ENCODE measurements at regions not wholly inside any gene's neighbourhood (a gene's known extent, or its start where the extent isn't known, plus 50 kb on each side); places are given as distances from the start of the nearest gene placed in this dataset.

- no peak overlapping the region for H3K4me3 ChIP-seq (replicated peaks in 1 of 2; ENCODE audit: low read depth in 2 of 2, low read length in 2 of 2)
- TF ChIP-seq CTCF (IDR thresholded peaks at IDR 0.05; ENCODE audit: low read depth, low read length) = no peak
- peak; percentile 34 to 59 for DNase-seq (ENCODE audit: low read depth in 2 of 2)
Measured at GRCh38 chr12:58408516-58408915, 467.1 kb downstream of the ATP23 start.

GRCh38 chr12:58412461-58413060 is 471.2 kb downstream of the ATP23 start:
- no peak for TF ChIP-seq CTCF (IDR thresholded peaks at IDR 0.05; ENCODE audit: low read depth, low read length)
- no peak overlapping the region for H3K4me3 ChIP-seq (replicated peaks in 1 of 2; ENCODE audit: low read depth in 2 of 2, low read length in 2 of 2)
- DNase-seq (ENCODE audit: low read depth in 2 of 2) = peak in 1 of 2 donors; percentile 85

DNA sequence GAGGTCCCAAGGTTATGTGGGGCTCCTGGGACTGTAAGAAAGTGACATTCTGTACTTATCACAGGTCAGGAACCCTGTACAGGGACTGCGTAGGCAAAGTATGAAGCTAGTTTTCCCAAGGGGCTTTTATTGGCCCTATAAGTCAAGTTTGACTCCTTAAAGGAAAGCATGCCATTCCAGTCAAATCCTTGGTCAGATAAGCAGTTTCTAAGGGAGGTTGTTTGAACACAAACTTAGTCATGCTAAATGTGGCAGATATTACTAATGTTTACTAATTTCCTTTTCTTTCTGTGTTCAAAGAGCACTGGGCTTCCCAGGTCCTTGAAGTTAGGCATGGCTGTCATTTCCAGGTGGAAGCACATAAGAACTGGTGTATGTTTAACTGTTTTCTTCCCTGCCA is 472.4 kb downstream of the ATP23 start:
- H3K4me3 ChIP-seq (replicated peaks in 1 of 2; ENCODE audit: low read depth in 2 of 2, low read length in 2 of 2) = no peak overlapping the region
- peak; percentile 84 to 88 for DNase-seq (ENCODE audit: low read depth in 2 of 2)
- no peak for TF ChIP-seq CTCF (IDR thresholded peaks at IDR 0.05; ENCODE audit: low read depth, low read length)

GRCh38 chr12:58414398-58414871 is 473.1 kb downstream of the ATP23 start:
- peak; percentile 52 to 75 for DNase-seq (ENCODE audit: low read depth in 2 of 2)
- H3K4me3 ChIP-seq (replicated peaks in 1 of 2; ENCODE audit: low read depth in 2 of 2, low read length in 2 of 2) = no peak overlapping the region
- no peak for TF ChIP-seq CTCF (IDR thresholded peaks at IDR 0.05; ENCODE audit: low read depth, low read length)

DNA sequence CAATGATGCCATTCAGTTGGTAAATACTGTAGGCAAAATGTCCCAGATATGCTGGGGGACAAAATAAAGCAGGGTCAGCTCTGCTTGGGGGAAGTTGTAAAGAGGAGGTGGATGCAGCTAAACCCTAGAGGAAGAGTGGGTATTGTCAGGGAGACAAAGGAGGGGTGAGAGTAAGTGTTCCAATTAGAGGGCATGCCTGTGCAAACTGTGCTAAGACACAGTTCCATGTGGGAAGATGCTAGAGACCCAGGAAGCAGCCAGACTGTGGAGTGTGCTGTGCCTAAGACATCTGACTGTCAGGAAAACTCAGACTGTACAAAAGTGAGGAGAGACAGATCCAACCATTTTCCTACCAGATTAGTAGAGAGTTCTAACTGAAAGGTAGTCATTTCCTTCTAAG is 474.3 kb downstream of the ATP23 start:
- DNase-seq (ENCODE audit: low read depth in 2 of 2) = no peak

GRCh38 chr12:58416236-58416635 is 474.9 kb downstream of the ATP23 start:
- TF ChIP-seq CTCF (IDR thresholded peaks at IDR 0.05; ENCODE audit: low read depth, low read length) = peak; percentile 46
- no peak overlapping the region for H3K4me3 ChIP-seq (replicated peaks in 1 of 2; ENCODE audit: low read depth in 2 of 2, low read length in 2 of 2)
- peak; percentile 81 to 83 for DNase-seq (ENCODE audit: low read depth in 2 of 2)

More for the DNA sequence above, 474.3 kb downstream of the ATP23 start:
- no peak for TF ChIP-seq CTCF (IDR thresholded peaks at IDR 0.05; ENCODE audit: low read depth, low read length)
- H3K4me3 ChIP-seq (replicated peaks in 1 of 2; ENCODE audit: low read depth in 2 of 2, low read length in 2 of 2) = no peak overlapping the region

Data from cardiac fibroblast (primary cell).